ENCODE measurements at regions not wholly inside any gene's neighbourhood (a gene's known extent, or its start where the extent isn't known, plus 50 kb on each side); places are given as distances from the start of the nearest gene placed in this dataset.

DNA sequence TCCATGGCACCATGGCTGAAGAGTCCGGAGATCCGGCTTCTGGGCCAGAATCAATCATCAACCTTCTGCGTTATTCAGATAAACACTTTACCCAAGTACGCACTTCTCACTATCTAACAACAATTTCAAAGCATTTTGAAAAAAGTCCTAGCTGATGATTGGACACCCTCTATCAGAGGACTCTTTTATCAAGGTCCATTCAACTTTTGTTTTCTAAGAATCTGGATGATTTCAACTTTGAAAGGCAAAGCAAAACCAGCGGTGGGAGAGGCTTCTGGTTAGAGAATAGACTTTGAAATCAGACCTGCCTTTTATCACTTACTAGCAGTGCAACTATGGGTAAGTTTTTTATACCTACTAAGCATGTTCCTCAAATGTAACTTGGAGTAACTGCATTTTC is 293.6 kb upstream of the TNP1 start:
- TF ChIP-seq, protein P1, sequence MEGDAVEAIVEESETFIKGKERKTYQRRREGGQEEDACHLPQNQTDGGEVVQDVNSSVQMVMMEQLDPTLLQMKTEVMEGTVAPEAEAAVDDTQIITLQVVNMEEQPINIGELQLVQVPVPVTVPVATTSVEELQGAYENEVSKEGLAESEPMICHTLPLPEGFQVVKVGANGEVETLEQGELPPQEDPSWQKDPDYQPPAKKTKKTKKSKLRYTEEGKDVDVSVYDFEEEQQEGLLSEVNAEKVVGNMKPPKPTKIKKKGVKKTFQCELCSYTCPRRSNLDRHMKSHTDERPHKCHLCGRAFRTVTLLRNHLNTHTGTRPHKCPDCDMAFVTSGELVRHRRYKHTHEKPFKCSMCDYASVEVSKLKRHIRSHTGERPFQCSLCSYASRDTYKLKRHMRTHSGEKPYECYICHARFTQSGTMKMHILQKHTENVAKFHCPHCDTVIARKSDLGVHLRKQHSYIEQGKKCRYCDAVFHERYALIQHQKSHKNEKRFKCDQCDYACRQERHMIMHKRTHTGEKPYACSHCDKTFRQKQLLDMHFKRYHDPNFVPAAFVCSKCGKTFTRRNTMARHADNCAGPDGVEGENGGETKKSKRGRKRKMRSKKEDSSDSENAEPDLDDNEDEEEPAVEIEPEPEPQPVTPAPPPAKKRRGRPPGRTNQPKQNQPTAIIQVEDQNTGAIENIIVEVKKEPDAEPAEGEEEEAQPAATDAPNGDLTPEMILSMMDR (IDR thresholded peaks at IDR 0.05; ENCODE audit: poor library complexity): no peak
- TF ChIP-seq EZH2 (IDR thresholded peaks at IDR 0.05; ENCODE audit: borderline replicate concordance): no peak
